ENCODE measurements at regions not wholly inside any gene's neighbourhood (a gene's known extent, or its start where the extent isn't known, plus 50 kb on each side); places are given as distances from the start of the nearest gene placed in this dataset.

DNA sequence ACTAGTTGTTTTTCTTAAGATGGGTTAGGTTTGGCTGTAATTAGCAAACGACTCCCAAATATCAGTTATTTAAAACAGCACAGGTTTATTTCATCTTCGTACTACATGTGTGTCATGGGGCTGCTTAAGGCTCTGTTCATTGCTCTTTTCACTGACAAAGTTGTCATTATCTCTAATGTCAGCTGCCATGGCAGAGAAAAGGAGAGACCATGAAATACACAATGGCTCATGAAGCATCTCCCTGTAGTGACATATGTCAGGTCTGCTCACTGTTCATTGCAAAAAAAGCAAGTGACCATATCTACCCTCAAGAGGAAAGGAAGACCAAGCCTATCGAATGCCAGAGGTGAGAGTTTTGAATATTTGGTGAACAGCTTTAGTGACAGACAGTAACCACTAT, 52.2 kb upstream of the PCDH7 start:
- no peak for DNase-seq (ENCODE audit: low read depth in 4 of 4, low spot score in 1 of 4)

- DNase-seq (ENCODE audit: low read depth in 4 of 4, low spot score in 1 of 4): no peak
Measured at GRCh38 chr4:30670206-30670605, 50.0 kb upstream of the PCDH7 start.

Measured in stimulated activated CD4-positive, alpha-beta T cell treated with anti-CD3 and anti-CD28 coated beads, Interleukin-1b, Interleukin-23, amount 100 ng/mL, for 24 hours (primary cell).